HCT116 (cell line): ENCODE measurements at regions not wholly inside any gene's neighbourhood (a gene's known extent, or its start where the extent isn't known, plus 50 kb on each side); places are given as distances from the start of the nearest gene placed in this dataset.
"Not testable (repeated sequence)": the region's sequence is repeated elsewhere in the genome, so short reads cannot be mapped to it uniquely, and the experiment has no call there.

Source experiments
- CBX3 ChIP-seq: IDR thresholded peaks from 2 replicates; pipeline ENCODE4 v1.6.1; 2012; ENCODE audit warnings: low read depth
- CTCF ChIP-seq, 3 experiments: fragments of 200-600 bp in 1 of 3; sonication (generic) in 1 of 3; IDR thresholded peaks in 2 of 3; conservative IDR thresholded peaks in 1 of 3; 2 replicates each; pipeline ENCODE4 v1.5.1; 2012 to 2017; ENCODE audit warnings: low read depth in 2 of 3, low read length in 2 of 3, antibody characterized with exemption in 1 of 3, borderline replicate concordance in 1 of 3, control low read depth in 1 of 3, mild to moderate bottlenecking in 1 of 3, mixed read lengths in 1 of 3, mixed run types in 1 of 3, moderate library complexity in 1 of 3; ENCODE audit not compliant: insufficient read depth in 1 of 3
- POLR2A ChIP-seq: IDR thresholded peaks from 2 replicates; pipeline ENCODE4 v1.7.0; 2011; ENCODE audit warnings: borderline replicate concordance; ENCODE audit not compliant: insufficient read depth, insufficient read length; ENCODE audit errors: extremely low read depth
- POLR2AphosphoS5 ChIP-seq: IDR thresholded peaks from 2 replicates; pipeline ENCODE4 v1.6.1; 2011; ENCODE audit warnings: mild to moderate bottlenecking, low read depth, low read length, moderate library complexity
- RAD21 ChIP-seq: IDR thresholded peaks from 2 replicates; pipeline ENCODE4 v1.6.1; 2012; ENCODE audit warnings: low read depth, mild to moderate bottlenecking

GRCh38 chr3:166500420-166500819, 663.2 kb upstream of the BCHE start:
- not testable (repeated sequence) for TF ChIP-seq POLR2A; RAD21; CTCF (IDR thresholded peaks at IDR 0.05 in 2 of 3, conservative IDR thresholded peaks at IDR 0.05 in 1 of 3; ENCODE audit: borderline replicate concordance in 1 of 3, insufficient read depth in 1 of 3, low read depth in 2 of 3, low read length in 2 of 3); CBX3; POLR2AphosphoS5
